ENCODE measurements at regions not wholly inside any gene's neighbourhood (a gene's known extent, or its start where the extent isn't known, plus 50 kb on each side); places are given as distances from the start of the nearest gene placed in this dataset.

- H3K36me3 ChIP-seq, result no peaks in the 10 kb centered on the region
- no peaks in the 10 kb centered on the region for H3K9me3 ChIP-seq
- H3K9ac ChIP-seq, result no peak overlapping the region
- no peak overlapping the region for H3K27ac ChIP-seq
- peaks cover 10% of the 10 kb centered on the region for H3K4me1 ChIP-seq
- H4K20me1 ChIP-seq, result no peaks in the 10 kb centered on the region
- H3K4me2 ChIP-seq, result no peak overlapping the region
- no peak overlapping the region for H3K4me3 ChIP-seq
- no peaks in the 10 kb centered on the region for H3K27me3 ChIP-seq
- TF ChIP-seq Cebpa-rat (IDR thresholded peaks at IDR 0.05), result no peak
Measured at GRCh38 chr13:47832458-47832972, 168.6 kb downstream of the SUCLA2 start.

- Histone ChIP-seq H3K9ac (no peak overlapping the region), H3K36me3 (no peaks in the 10 kb centered on the region), H3K9me3 (no peaks in the 10 kb centered on the region; the same call in 1 of the 2 replicates), H3K4me3 (no peak overlapping the region), H3K27me3 (no peaks in the 10 kb centered on the region), H3K4me2 (no peak overlapping the region), H4K20me1 (no peaks in the 10 kb centered on the region), H3K4me1 (peaks cover 5% of the 10 kb centered on the region), H3K27ac (no peak overlapping the region)
- no peak for TF ChIP-seq Cebpa-rat (IDR thresholded peaks at IDR 0.05)
Measured at GRCh38 chr13:47831265-47831664, 169.8 kb downstream of the SUCLA2 start.

DNA sequence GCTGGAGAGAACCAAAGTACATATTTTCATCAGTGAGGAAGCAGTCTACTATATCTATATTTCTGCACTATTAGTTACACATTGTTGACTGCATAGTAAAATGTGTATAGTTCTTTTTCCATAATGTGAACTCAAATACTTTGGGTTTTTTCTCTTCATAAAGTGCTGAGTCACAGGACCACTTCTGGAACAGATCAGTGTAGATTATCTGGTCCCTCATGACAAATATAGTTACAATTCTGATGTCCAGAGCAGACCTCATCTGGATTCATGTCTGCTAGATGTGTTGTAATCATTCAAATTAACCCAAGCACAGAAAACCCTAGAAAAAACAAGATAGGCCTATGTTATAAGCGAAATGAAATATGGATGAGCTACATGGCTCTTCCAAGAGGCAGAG is 171.4 kb downstream of the SUCLA2 start:
- H3K4me2 ChIP-seq, result no peak overlapping the region
- H3K36me3 ChIP-seq, result no peaks in the 10 kb centered on the region
- H3K9me3 ChIP-seq, result peaks cover 14% of the 10 kb centered on the region
- H3K4me3 ChIP-seq, result no peak overlapping the region
- no peak for TF ChIP-seq Cebpa-rat (IDR thresholded peaks at IDR 0.05)
- no peaks in the 10 kb centered on the region for H4K20me1 ChIP-seq
- no peaks in the 10 kb centered on the region for H3K27me3 ChIP-seq
- no peaks in the 10 kb centered on the region for H3K4me1 ChIP-seq
- no peak overlapping the region for H3K27ac ChIP-seq
- no peak overlapping the region for H3K9ac ChIP-seq

GRCh38 chr13:47826471-47826870 is 174.6 kb downstream of the SUCLA2 start:
- Histone ChIP-seq H3K36me3 (no peaks in the 10 kb centered on the region), H3K9ac (no peak overlapping the region), H3K27me3 (no peaks in the 10 kb centered on the region), H4K20me1 (no peaks in the 10 kb centered on the region), H3K4me1 (no peaks in the 10 kb centered on the region), H3K4me3 (no peak overlapping the region), H3K4me2 (no peak overlapping the region), H3K9me3 (peaks cover 15% of the 10 kb centered on the region), H3K27ac (no peak overlapping the region)
- no peak for TF ChIP-seq Cebpa-rat (IDR thresholded peaks at IDR 0.05)

DNA sequence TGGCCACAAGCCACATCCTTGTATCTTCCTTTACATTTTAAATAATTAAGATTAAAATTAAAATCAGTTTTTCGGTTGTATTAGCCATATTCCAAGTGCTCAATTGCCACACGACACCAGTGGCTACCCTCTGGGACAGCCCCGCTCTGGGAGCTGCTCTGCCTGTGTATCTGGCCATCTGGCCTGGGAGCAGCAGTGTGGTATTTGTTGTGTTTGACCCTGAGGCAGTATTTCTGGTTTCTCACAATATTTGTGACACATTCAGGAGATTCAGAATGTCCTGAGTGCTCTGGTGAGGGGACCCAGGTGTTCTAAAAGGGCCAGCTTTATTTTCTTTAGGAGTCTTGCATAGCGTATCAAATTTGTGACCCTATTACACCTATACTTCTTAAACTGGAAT is 179.0 kb downstream of the SUCLA2 start:
- H3K4me1 ChIP-seq, result no peaks in the 10 kb centered on the region
- no peak overlapping the region for H3K27ac ChIP-seq
- no peaks in the 10 kb centered on the region for H3K27me3 ChIP-seq
- no peaks in the 10 kb centered on the region for H3K36me3 ChIP-seq
- H3K4me3 ChIP-seq, result no peak overlapping the region
- no peaks in the 10 kb centered on the region for H4K20me1 ChIP-seq
- peaks cover 15% of the 10 kb centered on the region for H3K9me3 ChIP-seq
- no peak for TF ChIP-seq Cebpa-rat (IDR thresholded peaks at IDR 0.05)
- H3K9ac ChIP-seq, result no peak overlapping the region
- H3K4me2 ChIP-seq, result no peak overlapping the region

GRCh38 chr13:47816831-47817230 is 184.2 kb downstream of the SUCLA2 start:
- H3K9ac ChIP-seq, result no peak overlapping the region
- no peak for TF ChIP-seq Cebpa-rat (IDR thresholded peaks at IDR 0.05)
- H3K9me3 ChIP-seq, result no peaks in the 10 kb centered on the region
- H3K4me2 ChIP-seq, result no peak overlapping the region
- H3K4me1 ChIP-seq, result no peaks in the 10 kb centered on the region
- no peaks in the 10 kb centered on the region for H3K27me3 ChIP-seq
- no peaks in the 10 kb centered on the region for H4K20me1 ChIP-seq
- H3K27ac ChIP-seq, result no peak overlapping the region
- no peaks in the 10 kb centered on the region for H3K36me3 ChIP-seq
- H3K4me3 ChIP-seq, result no peak overlapping the region

- no peaks in the 10 kb centered on the region for H3K9me3 ChIP-seq
- H3K9ac ChIP-seq, result no peak overlapping the region
- H3K27me3 ChIP-seq, result no peaks in the 10 kb centered on the region
- H3K4me3 ChIP-seq, result no peak overlapping the region
- no peaks in the 10 kb centered on the region for H3K36me3 ChIP-seq
- H3K4me2 ChIP-seq, result no peak overlapping the region
- no peak for TF ChIP-seq Cebpa-rat (IDR thresholded peaks at IDR 0.05)
- no peaks in the 10 kb centered on the region for H4K20me1 ChIP-seq
- H3K27ac ChIP-seq, result no peak overlapping the region
- H3K4me1 ChIP-seq, result no peaks in the 10 kb centered on the region
Measured at GRCh38 chr13:47813718-47814117, 187.4 kb downstream of the SUCLA2 start.

GRCh38 chr13:47809411-47809810 is 191.7 kb downstream of the SUCLA2 start:
- no peaks in the 10 kb centered on the region for H3K9me3 ChIP-seq
- H4K20me1 ChIP-seq, result no peaks in the 10 kb centered on the region
- no peak overlapping the region for H3K4me3 ChIP-seq
- no peaks in the 10 kb centered on the region for H3K36me3 ChIP-seq
- H3K27ac ChIP-seq, result no peak overlapping the region
- H3K9ac ChIP-seq, result no peak overlapping the region
- no peak overlapping the region for H3K4me2 ChIP-seq
- H3K27me3 ChIP-seq, result no peaks in the 10 kb centered on the region
- H3K4me1 ChIP-seq, result no peaks in the 10 kb centered on the region
- TF ChIP-seq Cebpa-rat (IDR thresholded peaks at IDR 0.05), result no peak

GRCh38 chr13:47803131-47803530 is 197.9 kb downstream of the SUCLA2 start:
- Histone ChIP-seq H3K27me3 (no peaks in the 10 kb centered on the region), H3K4me3 (no peak overlapping the region), H3K9ac (no peak overlapping the region)

GRCh38 chr13:47801555-47801954 is 199.5 kb downstream of the SUCLA2 start:
- H3K4me1 ChIP-seq, result no peaks in the 10 kb centered on the region
- TF ChIP-seq Cebpa-rat (IDR thresholded peaks at IDR 0.05), result no peak
- no peaks in the 10 kb centered on the region for H3K36me3 ChIP-seq
- no peak overlapping the region for H3K4me2 ChIP-seq
- H3K9me3 ChIP-seq, result 0 out of 2 replicates have a peak, but pooled peaks cover 5% of the 10 kb centered on the region
- no peak overlapping the region for H3K27ac ChIP-seq
- H3K4me3 ChIP-seq, result no peak overlapping the region
- H4K20me1 ChIP-seq, result no peaks in the 10 kb centered on the region
- H3K9ac ChIP-seq, result no peak overlapping the region
- H3K27me3 ChIP-seq, result no peaks in the 10 kb centered on the region

More at GRCh38 chr13:47803131-47803530, 197.9 kb downstream of the SUCLA2 start:
- TF ChIP-seq Cebpa-rat (IDR thresholded peaks at IDR 0.05), result no peak
- Histone ChIP-seq H4K20me1 (no peaks in the 10 kb centered on the region), H3K4me2 (no peak overlapping the region), H3K4me1 (no peaks in the 10 kb centered on the region), H3K27ac (no peak overlapping the region), H3K9me3 (0 out of 2 replicates have a peak, but pooled peaks cover 5% of the 10 kb centered on the region), H3K36me3 (no peaks in the 10 kb centered on the region)

DNA sequence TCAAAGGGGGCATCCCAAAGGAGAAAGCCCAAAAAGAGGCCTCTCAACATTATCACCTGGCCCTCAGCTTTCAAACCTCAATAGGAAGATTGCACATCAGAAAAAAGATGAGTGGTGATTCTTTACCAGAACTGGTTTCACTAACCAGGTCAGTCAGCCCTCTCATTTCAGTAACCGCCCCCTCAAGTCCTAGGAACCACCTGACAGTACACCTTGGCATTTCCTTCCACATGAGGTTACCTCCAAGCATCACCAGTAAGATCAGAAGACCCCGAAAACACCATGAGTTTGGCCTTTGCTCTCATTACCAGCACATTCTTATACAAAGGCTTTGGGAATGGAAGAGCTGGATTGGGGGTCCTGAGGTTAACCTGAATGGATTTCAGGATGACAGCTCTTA is 200.5 kb downstream of the SUCLA2 start:
- Histone ChIP-seq H3K4me2 (no peak overlapping the region), H3K4me3 (no peak overlapping the region), H3K9ac (no peak overlapping the region), H3K27me3 (no peaks in the 10 kb centered on the region), H3K36me3 (no peaks in the 10 kb centered on the region), H3K9me3 (0 out of 2 replicates have a peak, but pooled peaks cover 5% of the 10 kb centered on the region), H3K4me1 (no peaks in the 10 kb centered on the region), H3K27ac (no peak overlapping the region), H4K20me1 (no peaks in the 10 kb centered on the region)
- TF ChIP-seq Cebpa-rat (IDR thresholded peaks at IDR 0.05), result no peak
